ENCODE measurements at regions not wholly inside any gene's neighbourhood (a gene's known extent, or its start where the extent isn't known, plus 50 kb on each side); places are given as distances from the start of the nearest gene placed in this dataset.

DNA sequence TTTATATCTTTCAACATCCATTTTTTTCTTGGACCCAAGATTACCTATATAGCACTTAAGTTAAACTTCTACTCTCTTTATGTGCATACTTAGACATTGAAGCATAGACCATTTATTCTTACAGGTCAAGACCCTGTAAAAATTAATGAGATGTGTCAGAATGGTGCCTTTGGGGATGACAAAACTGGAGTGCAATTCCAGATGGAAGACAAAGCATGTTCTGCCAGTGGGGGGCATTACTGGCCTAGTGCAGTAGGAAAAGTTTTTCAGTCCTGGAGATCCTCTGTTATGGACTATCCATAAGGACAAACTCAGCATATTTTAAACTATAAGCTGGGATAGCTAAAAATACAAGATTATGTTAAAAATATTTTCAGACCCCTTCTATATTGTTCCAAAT, 57.8 kb upstream of the MMADHC start:
- no peak for DNase-seq
- Histone ChIP-seq H3K4me1 (ENCODE audit: insufficient read depth) (no peaks in the 10 kb centered on the region), H3K9me3 (no peaks in the 10 kb centered on the region), H3K27ac (no peak overlapping the region), H3K27me3 (no peaks in the 10 kb centered on the region), H3K4me3 (no peak overlapping the region), H3K36me3 (no peaks in the 10 kb centered on the region)
- no peak for TF ChIP-seq POLR2A (IDR thresholded peaks at IDR 0.05)
- TF ChIP-seq EP300 (IDR thresholded peaks at IDR 0.05): no peak
- TF ChIP-seq, protein P1, sequence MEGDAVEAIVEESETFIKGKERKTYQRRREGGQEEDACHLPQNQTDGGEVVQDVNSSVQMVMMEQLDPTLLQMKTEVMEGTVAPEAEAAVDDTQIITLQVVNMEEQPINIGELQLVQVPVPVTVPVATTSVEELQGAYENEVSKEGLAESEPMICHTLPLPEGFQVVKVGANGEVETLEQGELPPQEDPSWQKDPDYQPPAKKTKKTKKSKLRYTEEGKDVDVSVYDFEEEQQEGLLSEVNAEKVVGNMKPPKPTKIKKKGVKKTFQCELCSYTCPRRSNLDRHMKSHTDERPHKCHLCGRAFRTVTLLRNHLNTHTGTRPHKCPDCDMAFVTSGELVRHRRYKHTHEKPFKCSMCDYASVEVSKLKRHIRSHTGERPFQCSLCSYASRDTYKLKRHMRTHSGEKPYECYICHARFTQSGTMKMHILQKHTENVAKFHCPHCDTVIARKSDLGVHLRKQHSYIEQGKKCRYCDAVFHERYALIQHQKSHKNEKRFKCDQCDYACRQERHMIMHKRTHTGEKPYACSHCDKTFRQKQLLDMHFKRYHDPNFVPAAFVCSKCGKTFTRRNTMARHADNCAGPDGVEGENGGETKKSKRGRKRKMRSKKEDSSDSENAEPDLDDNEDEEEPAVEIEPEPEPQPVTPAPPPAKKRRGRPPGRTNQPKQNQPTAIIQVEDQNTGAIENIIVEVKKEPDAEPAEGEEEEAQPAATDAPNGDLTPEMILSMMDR (IDR thresholded peaks at IDR 0.05): no peak
- intact Hi-C loops (cut with DNase I): no loop called here
